HG03039 (cell line): ENCODE measurements at regions not wholly inside any gene's neighbourhood (a gene's known extent, or its start where the extent isn't known, plus 50 kb on each side); places are given as distances from the start of the nearest gene placed in this dataset.

Source experiments
- ATAC-seq: cut with Tn5 transposase; IDR thresholded peaks from one replicate; pipeline ENCODE4 v1.9.1; 2021; ENCODE audit warnings: mild to moderate bottlenecking, moderate library complexity; ENCODE audit not compliant: unreplicated experiment

- ATAC-seq: no peak
These were observed 321.0 kb downstream of the RND3 start for GRCh38 chr2:150166313-150167051.

- no peak for ATAC-seq
These were observed 321.5 kb downstream of the RND3 start for GRCh38 chr2:150165988-150166312.

- no peak for ATAC-seq
These were observed 322.0 kb downstream of the RND3 start for GRCh38 chr2:150165442-150165841.

- ATAC-seq: no peak
These were observed 325.1 kb downstream of the RND3 start for GRCh38 chr2:150162241-150162942.

- ATAC-seq: no peak
These were observed 327.4 kb downstream of the RND3 start for GRCh38 chr2:150160058-150160457.

GRCh38 chr2:150159300-150159699 is 328.2 kb downstream of the RND3 start:
- no peak for ATAC-seq

GRCh38 chr2:150156876-150157275 is 330.6 kb downstream of the RND3 start:
- ATAC-seq: no peak

- ATAC-seq: no peak
These were observed 331.1 kb downstream of the RND3 start for GRCh38 chr2:150156415-150156814.

GRCh38 chr2:150154308-150154797 is 333.1 kb downstream of the RND3 start:
- ATAC-seq: no peak

GRCh38 chr2:150153646-150154307 is 333.7 kb downstream of the RND3 start:
- ATAC-seq: no peak

- ATAC-seq: no peak
These were observed 335.2 kb downstream of the RND3 start for GRCh38 chr2:150152230-150152629.

GRCh38 chr2:150150144-150150543 is 337.3 kb downstream of the RND3 start:
- ATAC-seq: no peak

GRCh38 chr2:150147889-150148683 is 339.4 kb downstream of the RND3 start:
- no peak for ATAC-seq

GRCh38 chr2:150146879-150147278 is 340.6 kb downstream of the RND3 start:
- ATAC-seq: no peak

- ATAC-seq: no peak
These were observed 342.2 kb downstream of the RND3 start for GRCh38 chr2:150145299-150145692.

- ATAC-seq: no peak
These were observed 342.7 kb downstream of the RND3 start for GRCh38 chr2:150144546-150145298.

GRCh38 chr2:150143087-150143536 is 344.4 kb downstream of the RND3 start:
- no peak for ATAC-seq

- no peak for ATAC-seq
These were observed 344.9 kb downstream of the RND3 start for GRCh38 chr2:150142561-150142960.

GRCh38 chr2:150141226-150142001 is 346.1 kb downstream of the RND3 start:
- no peak for ATAC-seq

GRCh38 chr2:150140777-150141176 is 346.7 kb downstream of the RND3 start:
- ATAC-seq: no peak
